MM.1S (cell line): ENCODE measurements at regions not wholly inside any gene's neighbourhood (a gene's known extent, or its start where the extent isn't known, plus 50 kb on each side); places are given as distances from the start of the nearest gene placed in this dataset.

Source experiments
- DNase-seq: peaks from one replicate; pipeline ENCODE4 v3.0.0-alpha.2; 2015
- H2AFZ ChIP-seq: fragments of 300-600 bp; sonication (generic); 2 replicates; pipeline ENCODE4 v1.6.0; 2016; ENCODE audit warnings: antibody characterized with exemption, low read length
- H3F3A ChIP-seq: fragments of 300-600 bp; sonication (generic); 2 replicates; pipeline ENCODE4 v1.6.1; 2016; ENCODE audit warnings: mild to moderate bottlenecking, antibody characterized with exemption, low read length, moderate library complexity, mixed read lengths; ENCODE audit not compliant: insufficient read depth
- H3K27ac ChIP-seq: fragments of 300-600 bp; sonication (generic); 2 replicates; pipeline ENCODE4 v1.5.1; 2016; ENCODE audit warnings: mild to moderate bottlenecking, low read length
- H3K27me3 ChIP-seq: fragments of 300-600 bp; sonication (generic); replicated peaks from 2 replicates; pipeline ENCODE4 v1.6.0; 2016; ENCODE audit warnings: low read length; ENCODE audit not compliant: insufficient read depth
- H3K36me3 ChIP-seq: fragments of 300-600 bp; sonication (generic); replicated peaks from 2 replicates; pipeline ENCODE4 v1.6.1; 2016; ENCODE audit warnings: mild to moderate bottlenecking, low read length, mixed read lengths; ENCODE audit not compliant: insufficient read depth
- H3K4me1 ChIP-seq: fragments of 300-600 bp; sonication (generic); 2 replicates; pipeline ENCODE4 v1.6.1; 2016; ENCODE audit warnings: low read length, mixed read lengths
- H3K4me2 ChIP-seq: fragments of 300-600 bp; sonication (generic); 2 replicates; pipeline ENCODE4 v1.6.0; 2016; ENCODE audit warnings: low read depth, low read length
- H3K4me3 ChIP-seq: fragments of 300-600 bp; sonication (generic); 2 replicates; pipeline ENCODE4 v1.5.1; 2016; ENCODE audit warnings: low read length, mixed read lengths
- H3K79me2 ChIP-seq: fragments of 300-600 bp; sonication (generic); 2 replicates; pipeline ENCODE4 v1.6.1; 2016; ENCODE audit warnings: mixed run types, low read length, mixed read lengths
- H3K9ac ChIP-seq: fragments of 300-600 bp; sonication (generic); 2 replicates; pipeline ENCODE4 v1.6.1; 2016; ENCODE audit warnings: low read length, mixed read lengths
- H3K9me2 ChIP-seq: fragments of 300-600 bp; sonication (generic); replicated peaks from 2 replicates; pipeline ENCODE4 v1.6.1; 2016; ENCODE audit warnings: mild to moderate bottlenecking, low read length, mixed read lengths; ENCODE audit not compliant: insufficient read depth
- H3K9me3 ChIP-seq: fragments of 300-600 bp; sonication (generic); replicated peaks from 2 replicates; pipeline ENCODE4 v1.6.1; 2016; ENCODE audit warnings: mild to moderate bottlenecking, low read length, mixed read lengths; ENCODE audit not compliant: insufficient read depth
- H4K20me1 ChIP-seq: fragments of 300-600 bp; sonication (generic); 2 replicates; pipeline ENCODE4 v1.6.1; 2016; ENCODE audit warnings: mild to moderate bottlenecking, low read length, moderate library complexity, mixed read lengths; ENCODE audit not compliant: insufficient read depth
- CTCF ChIP-seq: fragments of 300-600 bp; sonication (generic); IDR thresholded peaks from 2 replicates; pipeline ENCODE4 v1.5.1; 2016; ENCODE audit warnings: antibody characterized with exemption, low read length, mixed read lengths
- EZH2 ChIP-seq: fragments of 300-600 bp; sonication (generic); optimal IDR thresholded peaks from 2 replicates; pipeline ENCODE3; 2017; ENCODE audit warnings: low read depth, mild to moderate bottlenecking, antibody characterized with exemption, low read length, mixed read lengths
- EZH2phosphoT487 ChIP-seq: fragments of 300-600 bp; sonication (generic); IDR thresholded peaks from 2 replicates; pipeline ENCODE4 v1.6.1; 2018; ENCODE audit warnings: antibody characterized with exemption, low read length

GRCh38 chr3:161754420-161755053 is 257.9 kb downstream of the OTOL1 start:
- no peak for TF ChIP-seq EZH2phosphoT487
- TF ChIP-seq CTCF = no peak
- no peak for TF ChIP-seq EZH2
- H3K4me3 ChIP-seq = no peak overlapping the region
- H3K9me3 ChIP-seq = no peaks in the 10 kb centered on the region
- no peaks in the 10 kb centered on the region for H3K36me3 ChIP-seq
- peaks cover 7% of the 10 kb centered on the region for H3K4me1 ChIP-seq
- no peaks in the 10 kb centered on the region for H3K79me2 ChIP-seq
- H3K9ac ChIP-seq = no peak overlapping the region
- H3K27ac ChIP-seq = no peak overlapping the region
- H2AFZ ChIP-seq = no peak overlapping the region
- H3F3A ChIP-seq = no peaks in the 10 kb centered on the region
- H3K27me3 ChIP-seq = no peaks in the 10 kb centered on the region
- H4K20me1 ChIP-seq = no peaks in the 10 kb centered on the region
- no peaks in the 10 kb centered on the region for H3K9me2 ChIP-seq
- H3K4me2 ChIP-seq = no peak overlapping the region
- DNase-seq = no peak

DNA sequence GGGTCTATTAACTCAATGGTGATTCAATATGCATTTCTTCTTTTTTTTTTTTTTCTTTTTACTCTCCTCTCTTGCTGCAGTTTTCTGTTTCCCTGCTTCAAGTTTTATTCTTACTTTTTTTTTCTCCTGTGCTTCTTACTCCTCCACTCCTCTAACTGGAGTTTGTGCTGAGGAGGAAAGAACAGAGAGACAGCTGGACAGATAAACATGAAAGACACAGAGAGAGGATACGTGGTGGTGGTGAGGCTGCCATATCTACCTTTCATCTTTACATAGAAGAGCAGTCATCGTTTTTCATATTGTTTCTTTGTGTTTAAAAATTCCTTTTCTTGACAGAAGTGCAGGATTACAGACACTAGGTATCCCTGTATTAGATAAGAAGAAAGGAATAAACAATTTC is 262.8 kb downstream of the OTOL1 start:
- Histone ChIP-seq H3K4me1 (peaks cover 13% of the 10 kb centered on the region), H3K4me3 (no peak overlapping the region), H3K4me2 (no peak overlapping the region), H3K9me3 (no peaks in the 10 kb centered on the region), H3K36me3 (no peaks in the 10 kb centered on the region), H3K9ac (no peak overlapping the region), H3K27me3 (no peaks in the 10 kb centered on the region), H3K79me2 (no peaks in the 10 kb centered on the region), H2AFZ (no peak overlapping the region), H3K27ac (no peak overlapping the region), H3F3A (0 out of 2 replicates have a peak, but pooled peaks cover 3% of the 10 kb centered on the region), H4K20me1 (no peaks in the 10 kb centered on the region), H3K9me2 (no peaks in the 10 kb centered on the region)
- TF ChIP-seq EZH2phosphoT487 (no peak), EZH2 (no peak), CTCF (no peak)
- no peak for DNase-seq

DNA sequence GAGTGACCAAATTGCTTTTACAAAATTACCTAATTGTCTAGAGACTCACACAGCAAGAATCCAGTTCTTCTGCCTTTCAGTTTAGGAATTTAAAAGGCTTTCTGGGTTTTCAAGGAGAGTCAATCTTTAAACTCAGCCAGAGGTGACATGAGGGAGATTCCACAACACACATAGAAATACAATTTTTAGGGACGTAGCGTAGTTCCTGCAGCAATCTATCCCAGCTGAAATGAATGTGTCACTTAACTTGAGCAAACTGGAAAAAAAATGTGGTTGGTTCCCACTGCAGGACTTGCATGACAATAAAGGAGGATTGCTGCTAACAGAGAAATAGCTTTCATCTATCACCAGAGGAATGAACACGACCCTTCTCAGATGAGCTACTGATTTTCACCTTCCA is 269.7 kb downstream of the OTOL1 start:
- Histone ChIP-seq H3F3A (peaks cover 24% of the 10 kb centered on the region), H3K4me2 (no peak overlapping the region), H3K4me3 (no peak overlapping the region), H2AFZ (no peak overlapping the region), H3K9ac (no peak overlapping the region), H3K4me1 (peaks cover 29% of the 10 kb centered on the region), H3K79me2 (no peaks in the 10 kb centered on the region), H3K9me2 (no peaks in the 10 kb centered on the region), H4K20me1 (no peaks in the 10 kb centered on the region), H3K27ac (no peak overlapping the region), H3K27me3 (no peaks in the 10 kb centered on the region), H3K36me3 (no peaks in the 10 kb centered on the region), H3K9me3 (no peaks in the 10 kb centered on the region)
- DNase-seq = no peak
- TF ChIP-seq EZH2 (no peak), EZH2phosphoT487 (no peak), CTCF (no peak)
